Inflammatory macrophage treated with lipopolysaccharide for 4 hours (primary cell): ENCODE measurements at regions not wholly inside any gene's neighbourhood (a gene's known extent, or its start where the extent isn't known, plus 50 kb on each side); places are given as distances from the start of the nearest gene placed in this dataset.
"Not testable (repeated sequence)": the region's sequence is repeated elsewhere in the genome, so short reads cannot be mapped to it uniquely, and the experiment has no call there.

Source experiments
- DNase-seq: peaks from one replicate; pipeline ENCODE4 v3.0.0-alpha.2; 2020

GRCh38 chr16:65697521-65697920 lies 575.7 kb upstream of the CDH11 start:
- no peak for DNase-seq

GRCh38 chr16:65697065-65697464 lies 575.2 kb upstream of the CDH11 start:
- DNase-seq: no peak

GRCh38 chr16:65691846-65692245 lies 570.0 kb upstream of the CDH11 start:
- DNase-seq: not testable (repeated sequence)

- no peak for DNase-seq
These were observed 567.9 kb upstream of the CDH11 start for GRCh38 chr16:65689726-65690125.

- DNase-seq: peak; percentile 51
These were observed 566.4 kb upstream of the CDH11 start for GRCh38 chr16:65688301-65688700.

- no peak for DNase-seq
These were observed 562.4 kb upstream of the CDH11 start for GRCh38 chr16:65684230-65684629.

GRCh38 chr16:65681406-65681805 lies 559.5 kb upstream of the CDH11 start:
- DNase-seq: no peak

- no peak for DNase-seq
These were observed 557.9 kb upstream of the CDH11 start for GRCh38 chr16:65679785-65680184.

- no peak for DNase-seq
These were observed 553.3 kb upstream of the CDH11 start for GRCh38 chr16:65675161-65675560.

- DNase-seq: no peak
These were observed 551.1 kb upstream of the CDH11 start for GRCh38 chr16:65672960-65673359.

- peak; percentile 4 for DNase-seq
These were observed 549.2 kb upstream of the CDH11 start for GRCh38 chr16:65671071-65671470.

GRCh38 chr16:65668064-65668595 lies 546.3 kb upstream of the CDH11 start:
- no peak for DNase-seq

- DNase-seq: no peak
These were observed 545.2 kb upstream of the CDH11 start for GRCh38 chr16:65667011-65667578.

GRCh38 chr16:65666132-65666941 lies 544.5 kb upstream of the CDH11 start:
- no peak for DNase-seq

- DNase-seq: no peak
These were observed 543.7 kb upstream of the CDH11 start for GRCh38 chr16:65665586-65665985.

GRCh38 chr16:65663774-65664173 lies 541.9 kb upstream of the CDH11 start:
- DNase-seq: no peak

GRCh38 chr16:65662256-65662655 lies 540.4 kb upstream of the CDH11 start:
- no peak for DNase-seq

GRCh38 chr16:65661558-65661957 lies 539.7 kb upstream of the CDH11 start:
- DNase-seq: no peak

- no peak for DNase-seq
These were observed 538.5 kb upstream of the CDH11 start for GRCh38 chr16:65660390-65660789.

GRCh38 chr16:65659758-65660157 lies 537.9 kb upstream of the CDH11 start:
- no peak for DNase-seq

GRCh38 chr16:65658787-65659220 lies 536.9 kb upstream of the CDH11 start:
- no peak for DNase-seq

GRCh38 chr16:65658349-65658748 lies 536.5 kb upstream of the CDH11 start:
- no peak for DNase-seq

- DNase-seq: no peak
These were observed 535.7 kb upstream of the CDH11 start for GRCh38 chr16:65657556-65657955.

GRCh38 chr16:65657071-65657494 lies 535.2 kb upstream of the CDH11 start:
- DNase-seq: no peak
